H1 (cell line): ENCODE measurements at regions not wholly inside any gene's neighbourhood (a gene's known extent, or its start where the extent isn't known, plus 50 kb on each side); places are given as distances from the start of the nearest gene placed in this dataset.

ENCODE experiments used
- CREB1 ChIP-seq: IDR thresholded peaks from 2 replicates; pipeline ENCODE4 v1.6.1; 2012; ENCODE audit warnings: inconsistent platforms
- TF ChIP-seq, protein P1 (sequence below), 3 experiments: IDR thresholded peaks; 1 replicate in 2 of 3; 2 replicates in 1 of 3; pipeline versions ENCODE4 v1.5.1 to v1.6.1; 2011; ENCODE audit warnings: low read length in 3 of 3, mild to moderate bottlenecking in 3 of 3, inconsistent platforms in 2 of 3, low read depth in 1 of 3, moderate library complexity in 1 of 3; ENCODE audit not compliant: insufficient read depth in 1 of 3; ENCODE audit errors: control extremely low read depth in 1 of 3
- TF ChIP-seq, protein P2 (sequence below): fragments of 300-600 bp; sonication (generic); IDR thresholded peaks from 2 replicates; pipeline ENCODE4 v1.7.1; 2012; ENCODE audit warnings: low read length, moderate library complexity, mild to moderate bottlenecking, inconsistent platforms; ENCODE audit not compliant: insufficient replicate concordance

DNA sequence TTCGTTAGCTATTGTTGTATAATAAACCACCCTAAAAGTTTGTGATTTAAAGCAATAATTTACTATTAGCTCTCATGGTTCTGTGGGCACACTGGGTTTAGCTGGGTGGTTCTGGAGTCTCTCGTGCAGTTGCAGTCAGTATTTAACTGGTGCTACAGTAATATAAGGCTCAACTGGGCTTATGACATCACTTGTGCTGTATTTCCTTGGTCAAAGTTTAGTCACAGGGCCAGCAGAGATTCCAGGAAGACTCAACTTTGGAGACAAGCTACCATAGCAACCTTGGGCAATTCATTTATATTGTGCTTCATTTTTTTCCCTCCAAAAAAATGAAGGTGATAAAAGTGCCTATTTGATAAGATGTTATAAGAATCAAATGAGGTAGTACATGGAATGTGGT lies 204.2 kb upstream of the GUCY1A2 start:
- TF ChIP-seq, protein P1, sequence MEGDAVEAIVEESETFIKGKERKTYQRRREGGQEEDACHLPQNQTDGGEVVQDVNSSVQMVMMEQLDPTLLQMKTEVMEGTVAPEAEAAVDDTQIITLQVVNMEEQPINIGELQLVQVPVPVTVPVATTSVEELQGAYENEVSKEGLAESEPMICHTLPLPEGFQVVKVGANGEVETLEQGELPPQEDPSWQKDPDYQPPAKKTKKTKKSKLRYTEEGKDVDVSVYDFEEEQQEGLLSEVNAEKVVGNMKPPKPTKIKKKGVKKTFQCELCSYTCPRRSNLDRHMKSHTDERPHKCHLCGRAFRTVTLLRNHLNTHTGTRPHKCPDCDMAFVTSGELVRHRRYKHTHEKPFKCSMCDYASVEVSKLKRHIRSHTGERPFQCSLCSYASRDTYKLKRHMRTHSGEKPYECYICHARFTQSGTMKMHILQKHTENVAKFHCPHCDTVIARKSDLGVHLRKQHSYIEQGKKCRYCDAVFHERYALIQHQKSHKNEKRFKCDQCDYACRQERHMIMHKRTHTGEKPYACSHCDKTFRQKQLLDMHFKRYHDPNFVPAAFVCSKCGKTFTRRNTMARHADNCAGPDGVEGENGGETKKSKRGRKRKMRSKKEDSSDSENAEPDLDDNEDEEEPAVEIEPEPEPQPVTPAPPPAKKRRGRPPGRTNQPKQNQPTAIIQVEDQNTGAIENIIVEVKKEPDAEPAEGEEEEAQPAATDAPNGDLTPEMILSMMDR (IDR thresholded peaks at IDR 0.05; ENCODE audit: control extremely low read depth in 1 of 3, insufficient read depth in 1 of 3, low read depth in 1 of 3, low read length in 3 of 3), result no peak
- TF ChIP-seq, protein P2, sequence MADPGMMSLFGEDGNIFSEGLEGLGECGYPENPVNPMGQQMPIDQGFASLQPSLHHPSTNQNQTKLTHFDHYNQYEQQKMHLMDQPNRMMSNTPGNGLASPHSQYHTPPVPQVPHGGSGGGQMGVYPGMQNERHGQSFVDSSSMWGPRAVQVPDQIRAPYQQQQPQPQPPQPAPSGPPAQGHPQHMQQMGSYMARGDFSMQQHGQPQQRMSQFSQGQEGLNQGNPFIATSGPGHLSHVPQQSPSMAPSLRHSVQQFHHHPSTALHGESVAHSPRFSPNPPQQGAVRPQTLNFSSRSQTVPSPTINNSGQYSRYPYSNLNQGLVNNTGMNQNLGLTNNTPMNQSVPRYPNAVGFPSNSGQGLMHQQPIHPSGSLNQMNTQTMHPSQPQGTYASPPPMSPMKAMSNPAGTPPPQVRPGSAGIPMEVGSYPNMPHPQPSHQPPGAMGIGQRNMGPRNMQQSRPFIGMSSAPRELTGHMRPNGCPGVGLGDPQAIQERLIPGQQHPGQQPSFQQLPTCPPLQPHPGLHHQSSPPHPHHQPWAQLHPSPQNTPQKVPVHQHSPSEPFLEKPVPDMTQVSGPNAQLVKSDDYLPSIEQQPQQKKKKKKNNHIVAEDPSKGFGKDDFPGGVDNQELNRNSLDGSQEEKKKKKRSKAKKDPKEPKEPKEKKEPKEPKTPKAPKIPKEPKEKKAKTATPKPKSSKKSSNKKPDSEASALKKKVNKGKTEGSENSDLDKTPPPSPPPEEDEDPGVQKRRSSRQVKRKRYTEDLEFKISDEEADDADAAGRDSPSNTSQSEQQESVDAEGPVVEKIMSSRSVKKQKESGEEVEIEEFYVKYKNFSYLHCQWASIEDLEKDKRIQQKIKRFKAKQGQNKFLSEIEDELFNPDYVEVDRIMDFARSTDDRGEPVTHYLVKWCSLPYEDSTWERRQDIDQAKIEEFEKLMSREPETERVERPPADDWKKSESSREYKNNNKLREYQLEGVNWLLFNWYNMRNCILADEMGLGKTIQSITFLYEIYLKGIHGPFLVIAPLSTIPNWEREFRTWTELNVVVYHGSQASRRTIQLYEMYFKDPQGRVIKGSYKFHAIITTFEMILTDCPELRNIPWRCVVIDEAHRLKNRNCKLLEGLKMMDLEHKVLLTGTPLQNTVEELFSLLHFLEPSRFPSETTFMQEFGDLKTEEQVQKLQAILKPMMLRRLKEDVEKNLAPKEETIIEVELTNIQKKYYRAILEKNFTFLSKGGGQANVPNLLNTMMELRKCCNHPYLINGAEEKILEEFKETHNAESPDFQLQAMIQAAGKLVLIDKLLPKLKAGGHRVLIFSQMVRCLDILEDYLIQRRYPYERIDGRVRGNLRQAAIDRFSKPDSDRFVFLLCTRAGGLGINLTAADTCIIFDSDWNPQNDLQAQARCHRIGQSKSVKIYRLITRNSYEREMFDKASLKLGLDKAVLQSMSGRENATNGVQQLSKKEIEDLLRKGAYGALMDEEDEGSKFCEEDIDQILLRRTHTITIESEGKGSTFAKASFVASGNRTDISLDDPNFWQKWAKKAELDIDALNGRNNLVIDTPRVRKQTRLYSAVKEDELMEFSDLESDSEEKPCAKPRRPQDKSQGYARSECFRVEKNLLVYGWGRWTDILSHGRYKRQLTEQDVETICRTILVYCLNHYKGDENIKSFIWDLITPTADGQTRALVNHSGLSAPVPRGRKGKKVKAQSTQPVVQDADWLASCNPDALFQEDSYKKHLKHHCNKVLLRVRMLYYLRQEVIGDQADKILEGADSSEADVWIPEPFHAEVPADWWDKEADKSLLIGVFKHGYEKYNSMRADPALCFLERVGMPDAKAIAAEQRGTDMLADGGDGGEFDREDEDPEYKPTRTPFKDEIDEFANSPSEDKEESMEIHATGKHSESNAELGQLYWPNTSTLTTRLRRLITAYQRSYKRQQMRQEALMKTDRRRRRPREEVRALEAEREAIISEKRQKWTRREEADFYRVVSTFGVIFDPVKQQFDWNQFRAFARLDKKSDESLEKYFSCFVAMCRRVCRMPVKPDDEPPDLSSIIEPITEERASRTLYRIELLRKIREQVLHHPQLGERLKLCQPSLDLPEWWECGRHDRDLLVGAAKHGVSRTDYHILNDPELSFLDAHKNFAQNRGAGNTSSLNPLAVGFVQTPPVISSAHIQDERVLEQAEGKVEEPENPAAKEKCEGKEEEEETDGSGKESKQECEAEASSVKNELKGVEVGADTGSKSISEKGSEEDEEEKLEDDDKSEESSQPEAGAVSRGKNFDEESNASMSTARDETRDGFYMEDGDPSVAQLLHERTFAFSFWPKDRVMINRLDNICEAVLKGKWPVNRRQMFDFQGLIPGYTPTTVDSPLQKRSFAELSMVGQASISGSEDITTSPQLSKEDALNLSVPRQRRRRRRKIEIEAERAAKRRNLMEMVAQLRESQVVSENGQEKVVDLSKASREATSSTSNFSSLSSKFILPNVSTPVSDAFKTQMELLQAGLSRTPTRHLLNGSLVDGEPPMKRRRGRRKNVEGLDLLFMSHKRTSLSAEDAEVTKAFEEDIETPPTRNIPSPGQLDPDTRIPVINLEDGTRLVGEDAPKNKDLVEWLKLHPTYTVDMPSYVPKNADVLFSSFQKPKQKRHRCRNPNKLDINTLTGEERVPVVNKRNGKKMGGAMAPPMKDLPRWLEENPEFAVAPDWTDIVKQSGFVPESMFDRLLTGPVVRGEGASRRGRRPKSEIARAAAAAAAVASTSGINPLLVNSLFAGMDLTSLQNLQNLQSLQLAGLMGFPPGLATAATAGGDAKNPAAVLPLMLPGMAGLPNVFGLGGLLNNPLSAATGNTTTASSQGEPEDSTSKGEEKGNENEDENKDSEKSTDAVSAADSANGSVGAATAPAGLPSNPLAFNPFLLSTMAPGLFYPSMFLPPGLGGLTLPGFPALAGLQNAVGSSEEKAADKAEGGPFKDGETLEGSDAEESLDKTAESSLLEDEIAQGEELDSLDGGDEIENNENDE, result no peak
- TF ChIP-seq CREB1, result no peak
